Breast epithelium (tissue), 4 donors: ENCODE measurements at regions not wholly inside any gene's neighbourhood (a gene's known extent, or its start where the extent isn't known, plus 50 kb on each side); places are given as distances from the start of the nearest gene placed in this dataset.
"Not testable (repeated sequence)": the region's sequence is repeated elsewhere in the genome, so short reads cannot be mapped to it uniquely, and the experiment has no call there.

Experiments used
- DNase-seq, 2 donors: peaks; one replicate each; pipeline ENCODE4 v3.0.0-alpha.2; 2019; ENCODE audit warnings: low spot score in 2 of 2
- H3K27ac ChIP-seq, 2 donors: fragments of 200-600 bp; sonication (generic) in 1 of 2; one replicate each; pipeline ENCODE4 v1.5.1; 2016 to 2019; ENCODE audit warnings: mild to moderate bottlenecking in 1 of 2
- H3K27me3 ChIP-seq, 2 donors: fragments of 200-600 bp; sonication (generic) in 1 of 2; one replicate each; pipeline versions ENCODE4 v1.5.1 to v1.6.0; 2017 to 2019; ENCODE audit warnings: control low read depth in 1 of 2, mild to moderate bottlenecking in 1 of 2
- H3K36me3 ChIP-seq: fragments of 200-600 bp; one replicate; pipeline ENCODE4 v1.5.1; 2019
- H3K4me1 ChIP-seq, 2 donors: fragments of 200-600 bp; sonication (generic); one replicate each; pipeline ENCODE4 v1.5.1; 2016 to 2019; ENCODE audit warnings: control low read depth in 1 of 2
- H3K4me3 ChIP-seq, 3 donors: fragments of 200-600 bp; sonication (generic); 1 replicate in 2 of 3; 2 replicates in 1 of 3; pipeline ENCODE4 v1.5.1; 2016 to 2019; ENCODE audit warnings: mild to moderate bottlenecking in 3 of 3, moderate library complexity in 2 of 3
- H3K9me3 ChIP-seq, 2 donors: fragments of 200-600 bp; sonication (generic) in 1 of 2; one replicate each; pipeline ENCODE4 v1.5.1; 2016 to 2019; ENCODE audit warnings: control low read depth in 1 of 2
- intact Hi-C: fragments of 100-400 bp; cut with DNase I; formaldehyde crosslinking; loops from one replicate; pipeline ENCODE4 v1.15.1; 2023; ENCODE audit warnings: low total_unique reads

DNA sequence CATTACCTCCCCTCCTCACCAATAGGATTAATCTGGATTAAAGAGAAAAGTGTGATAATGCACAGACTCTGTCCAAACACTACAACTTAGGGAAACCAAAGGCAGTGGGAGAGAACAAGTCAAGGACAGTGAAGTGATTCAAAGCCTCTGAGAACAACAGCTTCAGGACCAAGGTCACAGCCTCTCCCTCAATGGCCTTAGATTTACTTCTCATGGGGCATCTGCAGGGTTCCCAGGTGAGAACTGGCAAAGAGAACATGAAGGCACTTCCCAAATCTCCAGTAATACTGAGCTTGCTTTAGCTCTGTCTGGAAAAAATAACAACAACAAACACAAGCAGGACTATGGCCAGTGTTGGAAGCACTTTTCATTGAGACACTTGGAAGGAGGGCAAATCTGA, 99.8 kb upstream of the GOLGA6L22 start:
- H3K4me1 ChIP-seq, H3K27me3 ChIP-seq, H3K4me3 ChIP-seq, intact Hi-C loops, H3K36me3 ChIP-seq, H3K9me3 ChIP-seq, DNase-seq, H3K27ac ChIP-seq: not testable (repeated sequence)

DNA sequence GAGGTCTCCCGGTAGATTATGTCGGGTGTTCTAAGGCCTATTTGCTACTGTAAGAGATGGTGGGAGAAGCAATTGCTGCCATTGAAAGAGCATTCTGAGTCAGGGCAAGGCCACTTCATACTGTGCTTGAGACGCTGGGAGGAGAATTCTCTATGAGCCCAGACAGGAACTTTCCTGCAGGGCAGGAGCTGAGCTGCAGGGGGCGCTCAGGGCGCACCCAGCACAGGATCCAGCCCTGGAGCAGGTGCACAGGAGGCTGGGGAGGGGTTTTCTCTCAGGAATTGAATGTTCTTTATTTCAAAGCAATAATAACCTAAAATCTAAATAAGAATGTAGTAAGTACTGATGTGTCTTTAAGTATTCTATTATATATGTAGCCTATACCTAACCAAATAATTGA, 99.1 kb upstream of the GOLGA6L22 start:
- H3K27ac ChIP-seq, H3K27me3 ChIP-seq, intact Hi-C loops: not testable (repeated sequence)

DNA sequence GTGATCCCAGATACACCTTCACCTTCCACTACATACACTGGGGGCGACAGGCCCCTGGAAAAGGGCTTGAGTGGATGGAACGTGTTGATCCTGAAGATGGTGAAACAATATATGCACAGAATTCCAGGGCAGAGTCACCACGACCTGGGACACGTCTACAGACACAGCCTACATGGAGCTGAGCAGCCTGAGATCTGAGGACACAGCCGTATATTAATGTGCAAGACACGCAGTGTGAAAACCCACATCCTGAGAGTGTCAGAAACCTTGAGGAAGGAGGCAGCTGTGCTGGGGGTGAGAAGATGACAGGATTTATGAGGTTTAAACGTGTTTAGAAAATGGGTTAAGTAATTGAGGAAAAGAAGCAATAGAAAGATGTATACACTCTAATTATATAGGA, 98.0 kb upstream of the GOLGA6L22 start:
- H3K27me3 ChIP-seq, H3K27ac ChIP-seq, H3K36me3 ChIP-seq, DNase-seq, intact Hi-C loops, H3K4me3 ChIP-seq, H3K4me1 ChIP-seq, H3K9me3 ChIP-seq: not testable (repeated sequence)

More for the DNA sequence above, 99.1 kb upstream of the GOLGA6L22 start:
- H3K4me3 ChIP-seq, DNase-seq, H3K9me3 ChIP-seq, H3K4me1 ChIP-seq, H3K36me3 ChIP-seq: not testable (repeated sequence)

DNA sequence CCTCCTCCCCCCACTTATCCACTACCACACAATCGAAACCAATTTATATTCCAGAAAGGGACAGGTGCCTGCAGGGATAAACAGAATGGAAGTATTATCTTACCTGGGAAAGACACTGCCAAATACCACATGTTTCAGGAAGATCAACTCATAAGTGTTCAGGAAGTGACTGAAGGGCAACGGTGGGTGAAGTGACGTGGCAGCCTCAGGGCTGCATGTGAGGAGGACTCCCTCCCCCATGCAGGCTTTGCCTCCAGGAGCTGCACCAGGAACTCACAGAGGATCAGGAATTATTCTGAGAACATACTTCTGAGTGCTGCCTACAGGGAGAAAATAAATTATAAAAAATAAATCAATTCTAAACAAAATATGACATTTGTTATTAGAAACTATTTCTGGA, 96.2 kb upstream of the GOLGA6L22 start:
- DNase-seq = peak in 1 of 2 donors; percentile 23
- H3K9me3 ChIP-seq, intact Hi-C loops, H3K36me3 ChIP-seq, H3K27ac ChIP-seq, H3K4me1 ChIP-seq, H3K4me3 ChIP-seq, H3K27me3 ChIP-seq: not testable (repeated sequence)

DNA sequence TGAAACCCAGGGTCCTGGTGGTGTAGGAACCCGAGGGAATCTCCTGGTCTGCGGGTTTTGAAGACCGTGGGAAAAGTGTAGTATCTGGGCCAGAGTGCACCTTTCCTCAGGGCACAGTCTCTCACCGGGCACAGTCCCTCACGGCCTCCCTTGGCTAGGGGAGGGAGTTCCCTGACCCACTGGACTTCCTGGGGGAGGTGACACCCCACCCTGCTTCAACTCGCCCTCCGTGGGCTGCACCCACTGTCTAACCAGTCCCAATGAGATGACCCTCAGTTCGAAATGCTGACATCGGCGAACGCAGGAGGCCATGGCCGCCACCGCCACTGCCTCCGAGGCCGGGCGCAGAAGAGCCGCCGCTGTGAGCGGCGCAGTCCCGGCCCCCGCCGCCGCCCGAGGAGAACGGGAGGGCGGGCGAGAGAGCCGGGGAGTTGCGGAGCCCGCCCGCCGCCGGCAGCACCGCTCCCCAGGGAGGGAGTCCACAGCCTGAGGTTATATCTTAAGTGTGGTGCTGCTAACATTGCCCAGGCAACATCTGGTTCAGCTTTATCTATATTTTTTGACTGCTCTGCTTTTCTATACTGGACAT, 87.4 kb upstream of the GOLGA6L22 start:
- intact Hi-C loops, H3K4me3 ChIP-seq, H3K27ac ChIP-seq, H3K9me3 ChIP-seq, H3K27me3 ChIP-seq, H3K36me3 ChIP-seq, DNase-seq, H3K4me1 ChIP-seq: not testable (repeated sequence)

DNA sequence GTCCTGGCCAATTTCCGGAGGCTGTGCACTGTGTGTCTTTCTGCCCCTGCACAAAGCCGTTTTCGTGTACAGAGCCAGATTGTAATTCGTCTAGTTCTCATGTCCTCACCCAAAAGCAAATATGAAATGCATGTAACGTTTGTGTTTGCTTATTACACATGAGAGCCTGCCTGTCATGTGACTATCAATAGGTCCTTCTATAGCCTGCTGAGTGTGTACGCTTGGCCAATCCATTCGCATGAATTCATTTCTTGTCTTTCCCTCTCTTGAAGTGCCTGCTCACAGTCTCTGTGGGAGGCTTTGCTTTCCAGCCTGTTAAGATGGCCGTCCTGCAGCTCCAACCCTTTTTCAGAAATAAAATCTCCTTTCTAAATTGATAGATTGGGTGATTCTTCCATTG, 84.2 kb upstream of the GOLGA6L22 start:
- H3K36me3 ChIP-seq, H3K27me3 ChIP-seq, H3K4me3 ChIP-seq, H3K27ac ChIP-seq, H3K4me1 ChIP-seq, DNase-seq, intact Hi-C loops, H3K9me3 ChIP-seq: not testable (repeated sequence)

DNA sequence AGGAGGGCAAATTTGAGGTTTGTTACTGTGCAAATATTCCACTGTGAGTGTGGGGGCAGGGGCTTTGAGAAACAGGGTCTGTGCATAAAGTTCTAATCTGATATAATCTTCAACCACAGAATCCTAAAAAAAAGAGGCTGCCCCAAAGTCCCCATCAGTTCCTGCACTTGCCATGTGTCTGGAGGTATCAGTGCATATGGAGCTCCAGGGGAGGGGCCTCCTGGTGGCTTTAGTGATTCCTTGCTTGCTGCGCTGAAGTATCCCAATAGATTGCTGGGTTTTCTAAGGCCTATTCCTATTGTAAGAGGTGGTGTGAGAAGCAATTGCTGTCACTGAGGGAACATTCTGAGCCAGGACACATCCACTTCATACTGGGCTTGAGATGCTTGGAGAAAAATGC, 82.9 kb upstream of the GOLGA6L22 start:
- H3K4me1 ChIP-seq, intact Hi-C loops, H3K36me3 ChIP-seq, H3K27me3 ChIP-seq, H3K4me3 ChIP-seq, H3K27ac ChIP-seq, DNase-seq, H3K9me3 ChIP-seq: not testable (repeated sequence)

DNA sequence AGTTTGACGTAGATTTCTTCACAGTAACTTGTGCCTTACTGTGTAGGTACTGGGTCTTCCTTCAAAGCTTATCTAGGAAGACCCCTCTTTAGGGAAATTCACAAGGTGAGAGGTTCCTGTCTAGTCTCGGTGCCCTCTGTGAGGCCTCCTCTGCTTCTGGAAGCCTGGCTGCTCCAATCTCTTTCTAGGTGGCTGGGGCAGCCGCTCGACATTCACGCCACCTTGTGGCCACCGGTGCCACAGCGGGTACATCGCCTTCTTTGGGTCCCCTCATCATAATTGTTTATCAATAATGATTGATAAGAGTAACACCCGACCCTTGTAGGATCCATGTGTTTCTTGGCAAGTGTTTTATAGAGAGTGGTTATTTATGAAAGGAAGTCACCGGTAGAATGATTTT, 80.8 kb upstream of the GOLGA6L22 start:
- H3K27ac ChIP-seq, H3K27me3 ChIP-seq, H3K36me3 ChIP-seq, DNase-seq, intact Hi-C loops, H3K4me1 ChIP-seq, H3K9me3 ChIP-seq, H3K4me3 ChIP-seq: not testable (repeated sequence)

DNA sequence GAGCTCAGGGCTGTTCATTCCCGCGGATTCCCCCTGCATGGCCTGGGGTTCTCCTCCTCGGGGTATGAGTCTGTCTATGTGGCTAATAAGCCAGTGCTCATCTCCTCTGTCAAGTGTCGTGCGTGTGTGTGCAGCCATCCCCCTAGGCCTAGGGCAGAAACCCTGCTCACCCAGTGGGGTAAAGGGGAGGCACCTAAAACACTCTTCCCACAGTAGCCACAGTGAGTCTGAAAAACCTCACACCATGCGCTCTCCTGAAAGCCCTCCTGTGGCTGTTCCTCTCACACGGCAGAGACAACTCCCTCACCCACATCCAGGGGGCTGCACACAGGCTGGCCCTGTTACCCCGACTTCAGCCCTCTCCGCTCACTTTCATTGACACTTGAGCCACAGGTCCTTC, 71.0 kb upstream of the GOLGA6L22 start:
- intact Hi-C loops, H3K4me3 ChIP-seq, H3K27ac ChIP-seq, H3K9me3 ChIP-seq, H3K4me1 ChIP-seq, H3K27me3 ChIP-seq, DNase-seq, H3K36me3 ChIP-seq: not testable (repeated sequence)

DNA sequence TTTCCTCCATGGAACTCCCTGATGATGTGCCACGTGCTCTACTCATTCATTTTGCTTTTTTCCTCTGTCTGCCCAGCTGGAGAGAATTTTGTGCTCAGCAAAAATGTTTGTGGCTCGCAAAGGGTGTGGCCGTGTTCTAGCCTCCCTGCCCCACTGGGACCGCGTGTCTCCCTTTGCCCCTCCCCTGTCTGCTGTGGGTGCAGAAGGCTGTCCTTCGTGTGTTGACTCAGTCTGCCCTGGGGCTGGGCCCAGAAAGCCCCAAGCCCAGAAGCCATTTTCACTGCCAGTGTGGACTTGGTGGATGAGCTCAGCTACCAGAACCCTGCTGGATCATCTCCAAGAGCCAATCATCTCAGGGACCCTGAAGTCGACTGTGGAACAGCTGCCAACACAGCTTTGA, 70.3 kb upstream of the GOLGA6L22 start:
- H3K36me3 ChIP-seq, H3K27me3 ChIP-seq, intact Hi-C loops, H3K9me3 ChIP-seq, DNase-seq, H3K4me3 ChIP-seq, H3K4me1 ChIP-seq, H3K27ac ChIP-seq: not testable (repeated sequence)

DNA sequence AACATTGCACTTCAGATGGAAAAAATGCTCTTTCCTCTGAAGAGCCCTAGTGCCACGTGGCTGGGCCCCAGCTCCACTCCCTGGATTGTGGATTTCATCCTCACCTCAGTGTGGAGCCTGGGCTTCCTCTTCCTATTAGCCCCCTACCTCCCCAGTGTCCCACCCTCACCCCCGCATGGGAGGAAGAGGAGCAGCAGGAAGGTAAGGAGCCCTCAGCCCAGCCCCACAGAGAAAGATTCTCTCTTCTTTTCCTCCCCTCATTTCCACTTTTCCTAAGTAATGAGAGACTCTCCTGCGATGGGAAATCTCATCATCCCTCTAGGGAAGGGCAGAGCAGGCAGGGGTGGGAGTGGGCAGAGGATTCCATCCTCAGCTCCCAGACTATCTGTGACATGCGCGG, 57.5 kb upstream of the GOLGA6L22 start:
- H3K36me3 ChIP-seq, H3K27me3 ChIP-seq, H3K9me3 ChIP-seq, DNase-seq, H3K27ac ChIP-seq, intact Hi-C loops, H3K4me3 ChIP-seq, H3K4me1 ChIP-seq: not testable (repeated sequence)

DNA sequence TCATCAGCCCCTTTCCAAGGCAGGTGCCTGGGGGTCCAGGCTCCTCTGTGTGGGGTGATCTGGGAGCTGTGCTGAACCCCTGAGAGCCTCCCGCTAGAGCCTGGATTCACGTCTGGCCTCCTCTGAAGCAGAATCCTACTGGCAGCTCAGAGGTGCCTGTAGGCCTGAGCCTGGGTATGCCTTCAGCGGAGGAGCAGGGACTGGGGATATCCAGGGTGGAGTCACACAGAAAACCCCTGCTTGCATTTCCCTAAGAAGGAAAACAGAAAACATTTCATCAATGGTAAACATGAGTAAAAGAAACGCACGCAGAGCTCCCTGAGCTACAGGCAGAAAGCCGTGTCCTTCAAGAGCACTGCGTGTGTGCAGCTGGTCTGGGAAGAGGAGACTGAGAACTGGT, 57.0 kb upstream of the GOLGA6L22 start:
- DNase-seq, H3K4me3 ChIP-seq, intact Hi-C loops: not testable (repeated sequence)

DNA sequence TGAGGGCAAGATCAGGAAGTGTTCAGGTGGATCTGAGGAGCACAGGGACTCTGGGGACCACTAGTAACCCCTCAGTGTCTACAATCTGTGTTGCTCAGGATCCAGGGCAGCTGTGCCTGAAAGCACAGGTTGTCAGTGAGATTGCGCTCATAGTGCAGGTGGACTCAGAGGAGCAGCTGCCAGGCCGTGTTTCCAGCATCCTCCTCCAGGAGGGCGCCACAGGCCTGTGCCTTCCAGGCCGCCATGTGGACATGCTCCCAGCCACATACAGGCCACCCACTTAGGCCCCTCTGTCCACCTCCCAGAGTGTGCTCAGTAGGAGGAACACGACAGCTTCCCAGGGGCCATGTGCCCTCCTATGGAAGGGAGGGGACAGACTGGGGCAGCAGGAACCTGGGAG, 52.9 kb upstream of the GOLGA6L22 start:
- H3K27ac ChIP-seq, H3K4me1 ChIP-seq, H3K36me3 ChIP-seq, H3K27me3 ChIP-seq, H3K9me3 ChIP-seq, intact Hi-C loops, DNase-seq, H3K4me3 ChIP-seq: not testable (repeated sequence)

More for the DNA sequence above, 57.0 kb upstream of the GOLGA6L22 start:
- not testable (repeated sequence) for H3K27ac ChIP-seq, H3K4me1 ChIP-seq, H3K36me3 ChIP-seq, H3K9me3 ChIP-seq, H3K27me3 ChIP-seq
